Stimulated activated memory B cell treated with anti-CD40 and anti-IgM and Interleukin-4, amounts not matched to agents 10 μg/mL and 1 μg/mL and 100 μg/mL, for 72 hours (primary cell): ENCODE measurements at regions not wholly inside any gene's neighbourhood (a gene's known extent, or its start where the extent isn't known, plus 50 kb on each side); places are given as distances from the start of the nearest gene placed in this dataset.
"Not testable (repeated sequence)": the region's sequence is repeated elsewhere in the genome, so short reads cannot be mapped to it uniquely, and the experiment has no call there.

Experiments
- ATAC-seq: fragments of 150-1000 bp; cut with Tn5 transposase; 2 replicates; pipeline ENCODE4 v1.10.0; 2021
- H3K27ac Mint-ChIP-seq: one replicate; pipeline ENCODE4 v1.8.0; 2022; ENCODE audit warnings: mild to moderate bottlenecking, mixed read lengths
- H3K27me3 Mint-ChIP-seq: one replicate; pipeline ENCODE4 v1.8.0; 2022; ENCODE audit warnings: mixed read lengths
- H3K36me3 Mint-ChIP-seq: one replicate; pipeline ENCODE4 v1.8.0; 2022; ENCODE audit warnings: mixed read lengths
- H3K4me1 Mint-ChIP-seq: one replicate; pipeline ENCODE4 v1.8.0; 2022; ENCODE audit warnings: mixed read lengths
- H3K4me3 Mint-ChIP-seq: one replicate; pipeline ENCODE4 v1.8.0; 2022; ENCODE audit warnings: mild to moderate bottlenecking, moderate library complexity, mixed read lengths
- H3K9me3 Mint-ChIP-seq: one replicate; pipeline ENCODE4 v1.8.0; 2022; ENCODE audit warnings: mixed read lengths

DNA sequence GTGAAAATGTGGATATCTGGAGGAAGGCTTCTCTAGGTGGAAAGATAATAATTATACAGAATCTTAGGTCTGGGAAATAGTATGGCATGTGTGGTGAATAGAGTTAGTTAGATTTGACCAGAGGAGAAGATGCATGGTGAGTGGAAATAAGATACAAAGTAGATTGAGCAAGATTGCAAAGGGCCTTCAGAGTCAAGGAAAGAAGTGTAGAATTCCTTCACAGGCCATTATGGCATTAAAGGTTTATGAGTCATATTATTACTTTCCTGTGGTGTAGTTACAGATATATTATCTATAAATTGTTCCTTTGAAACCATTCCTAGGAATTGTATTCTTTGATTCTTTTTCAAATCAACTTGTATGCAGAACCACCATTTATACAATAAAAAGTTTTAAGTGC is 660.3 kb downstream of the SI start:
- no peak overlapping the region for H3K27ac Mint-ChIP-seq
- peaks cover 2% of the 10 kb centered on the region for H3K9me3 Mint-ChIP-seq
- H3K36me3 Mint-ChIP-seq: no peaks in the 10 kb centered on the region
- H3K4me3 Mint-ChIP-seq: no peak overlapping the region
- no peak for ATAC-seq
- no peaks in the 10 kb centered on the region for H3K27me3 Mint-ChIP-seq
- no peaks in the 10 kb centered on the region for H3K4me1 Mint-ChIP-seq

DNA sequence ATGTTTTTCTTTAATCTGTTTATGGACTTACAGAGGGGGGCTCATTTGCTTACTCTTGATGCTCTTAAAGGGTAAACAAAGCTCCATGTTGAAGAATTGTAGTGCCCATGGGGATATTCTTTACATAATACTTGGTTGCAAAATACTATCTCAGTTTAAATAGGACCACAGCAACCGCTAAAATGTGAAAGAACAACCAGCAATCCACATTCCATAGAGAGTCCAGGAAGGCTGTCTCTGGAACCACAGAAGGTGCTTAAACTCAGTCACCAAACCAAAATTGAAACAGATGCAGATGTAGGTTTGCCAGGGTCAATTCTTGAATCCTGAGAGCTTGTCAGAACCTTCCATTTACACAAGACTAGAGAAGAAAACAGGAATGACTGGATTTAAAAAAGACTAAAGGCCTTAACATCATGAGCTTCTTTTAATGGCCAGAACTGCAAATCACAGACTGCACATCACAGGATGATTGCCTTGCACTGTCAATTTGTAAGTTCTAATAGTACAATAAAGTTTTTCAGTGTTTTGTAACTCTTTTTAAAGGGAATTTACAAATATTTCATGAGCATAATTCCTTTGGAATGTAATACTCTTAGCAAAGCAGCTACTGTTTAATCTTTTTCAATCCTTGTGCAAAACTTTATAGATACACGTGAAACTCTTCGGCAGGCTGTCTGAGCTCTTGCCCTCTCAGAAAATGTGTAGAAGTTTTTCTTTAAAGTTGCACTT is 661.6 kb downstream of the SI start:
- H3K27ac Mint-ChIP-seq: no peak overlapping the region
- H3K9me3 Mint-ChIP-seq: no peaks in the 10 kb centered on the region
- H3K36me3 Mint-ChIP-seq: no peaks in the 10 kb centered on the region
- H3K4me3 Mint-ChIP-seq: no peak overlapping the region
- no peaks in the 10 kb centered on the region for H3K27me3 Mint-ChIP-seq
- H3K4me1 Mint-ChIP-seq: no peaks in the 10 kb centered on the region
- no peak for ATAC-seq

DNA sequence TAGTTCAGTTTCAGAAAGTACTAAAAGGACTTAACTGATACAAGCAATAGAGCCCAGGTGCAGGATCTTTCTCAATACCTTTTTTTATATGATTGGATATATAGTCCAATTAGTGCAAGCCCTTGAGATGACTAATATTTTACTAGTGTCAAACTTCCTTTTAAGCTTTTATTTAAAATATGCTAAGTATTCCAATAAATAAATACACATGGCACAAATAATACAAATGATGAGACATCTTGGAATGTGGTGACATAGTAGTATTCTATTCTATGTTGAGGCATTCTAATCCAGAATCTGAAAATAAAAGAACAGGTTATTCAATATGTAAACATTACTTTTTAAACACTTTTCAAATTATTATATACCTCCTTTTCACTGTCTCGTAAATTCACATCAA is 670.0 kb downstream of the SI start:
- no peaks in the 10 kb centered on the region for H3K27me3 Mint-ChIP-seq
- H3K4me3 Mint-ChIP-seq: no peak overlapping the region
- ATAC-seq: no peak
- H3K36me3 Mint-ChIP-seq: no peaks in the 10 kb centered on the region
- H3K27ac Mint-ChIP-seq: no peak overlapping the region
- peaks cover 13% of the 10 kb centered on the region for H3K9me3 Mint-ChIP-seq
- H3K4me1 Mint-ChIP-seq: no peaks in the 10 kb centered on the region

DNA sequence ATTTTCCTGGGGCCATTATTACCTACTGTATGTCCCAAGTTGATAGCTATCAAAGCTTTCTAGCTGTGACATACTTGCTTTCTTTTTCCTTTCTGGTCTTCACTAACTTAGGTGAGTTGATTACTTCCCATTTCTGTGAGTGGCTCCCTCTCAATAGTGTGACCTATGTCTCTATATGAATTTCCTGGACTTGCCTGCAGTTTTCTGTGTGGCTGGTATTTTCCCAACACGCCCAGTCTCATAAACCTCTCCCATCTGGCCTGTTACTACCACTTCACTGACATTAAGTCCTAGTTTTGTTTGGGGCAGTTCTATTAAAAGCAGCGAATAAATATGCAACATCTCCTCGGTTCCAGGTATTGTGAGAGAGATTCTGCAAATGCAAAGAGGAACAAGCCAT is 671.2 kb downstream of the SI start:
- no peaks in the 10 kb centered on the region for H3K27me3 Mint-ChIP-seq
- no peaks in the 10 kb centered on the region for H3K36me3 Mint-ChIP-seq
- no peak overlapping the region for H3K27ac Mint-ChIP-seq

DNA sequence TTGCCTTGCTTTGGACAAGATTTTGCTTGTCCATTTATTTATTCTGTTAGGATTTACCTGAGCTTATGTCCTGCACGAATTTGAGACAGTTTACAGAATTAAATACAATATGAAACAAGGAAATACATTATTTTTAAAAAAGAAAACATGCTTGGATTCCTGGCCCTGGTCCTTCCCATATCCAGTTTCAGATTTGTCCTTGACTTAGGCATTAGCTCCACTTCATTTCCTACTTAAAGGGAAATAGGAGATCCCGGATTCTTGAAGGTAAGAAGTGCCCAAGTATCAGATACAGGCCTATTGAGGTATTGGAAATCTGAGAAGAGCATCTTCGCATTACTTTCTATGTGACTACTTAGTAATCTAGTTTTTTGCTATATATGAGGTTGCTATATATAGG is 672.0 kb downstream of the SI start:
- H3K9me3 Mint-ChIP-seq: peaks cover 16% of the 10 kb centered on the region
- no peaks in the 10 kb centered on the region for H3K36me3 Mint-ChIP-seq
- ATAC-seq: no peak

More for the DNA sequence above, 671.2 kb downstream of the SI start:
- Mint-ChIP-seq H3K4me1 (no peaks in the 10 kb centered on the region), H3K4me3 (no peak overlapping the region), H3K9me3 (peaks cover 17% of the 10 kb centered on the region)
- no peak for ATAC-seq

DNA sequence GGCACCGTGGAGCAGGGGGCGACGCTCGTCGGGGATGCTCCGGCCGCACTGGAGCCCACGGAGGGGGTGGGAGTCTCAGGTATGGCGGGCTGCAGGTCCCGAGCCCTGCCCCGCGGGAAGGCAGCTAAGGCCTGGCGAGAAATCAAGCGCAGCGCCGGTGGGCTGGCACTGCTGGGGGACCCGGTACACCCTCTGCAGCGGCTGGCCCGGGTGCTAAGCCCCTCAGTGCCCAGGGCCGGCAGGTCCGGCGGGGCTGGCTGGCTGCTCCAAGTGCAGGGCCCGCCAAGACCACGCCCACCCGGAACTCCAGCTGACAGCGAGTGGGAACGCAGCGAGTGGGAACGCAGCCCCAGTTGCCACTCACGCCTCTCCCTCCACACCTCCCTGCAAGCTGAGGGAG is 676.4 kb downstream of the SI start:
- H3K4me1 Mint-ChIP-seq: no peaks in the 10 kb centered on the region
- H3K27ac Mint-ChIP-seq: no peak overlapping the region
- no peaks in the 10 kb centered on the region for H3K27me3 Mint-ChIP-seq
- no peaks in the 10 kb centered on the region for H3K36me3 Mint-ChIP-seq
- ATAC-seq: no peak
- H3K9me3 Mint-ChIP-seq: peaks cover 4% of the 10 kb centered on the region
- no peak overlapping the region for H3K4me3 Mint-ChIP-seq

More for the DNA sequence above, 672.0 kb downstream of the SI start:
- Mint-ChIP-seq H3K4me1 (no peaks in the 10 kb centered on the region), H3K27me3 (no peaks in the 10 kb centered on the region), H3K27ac (no peak overlapping the region), H3K4me3 (no peak overlapping the region)

DNA sequence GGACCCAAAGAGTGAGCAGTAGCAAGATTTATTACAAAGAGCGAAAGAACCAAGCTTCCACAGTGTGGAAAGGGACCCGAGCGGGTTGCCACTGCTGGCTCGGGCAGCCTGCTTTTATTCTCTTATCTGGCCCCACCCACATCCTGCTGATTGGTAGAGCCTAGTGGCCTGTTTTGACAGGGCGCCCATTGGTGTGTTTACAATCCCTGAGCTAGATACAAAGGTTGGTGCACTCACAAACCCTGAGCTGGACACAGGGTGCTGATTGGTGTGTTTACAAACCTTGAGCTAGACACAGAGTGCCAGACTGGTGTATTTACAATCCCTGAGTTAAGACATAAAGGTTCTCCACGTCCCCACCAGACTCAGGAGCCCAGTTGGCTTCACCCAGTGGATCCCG is 676.9 kb downstream of the SI start:
- not testable (repeated sequence) for H3K4me3 Mint-ChIP-seq, H3K27me3 Mint-ChIP-seq, H3K4me1 Mint-ChIP-seq, H3K36me3 Mint-ChIP-seq, H3K27ac Mint-ChIP-seq, H3K9me3 Mint-ChIP-seq, ATAC-seq

DNA sequence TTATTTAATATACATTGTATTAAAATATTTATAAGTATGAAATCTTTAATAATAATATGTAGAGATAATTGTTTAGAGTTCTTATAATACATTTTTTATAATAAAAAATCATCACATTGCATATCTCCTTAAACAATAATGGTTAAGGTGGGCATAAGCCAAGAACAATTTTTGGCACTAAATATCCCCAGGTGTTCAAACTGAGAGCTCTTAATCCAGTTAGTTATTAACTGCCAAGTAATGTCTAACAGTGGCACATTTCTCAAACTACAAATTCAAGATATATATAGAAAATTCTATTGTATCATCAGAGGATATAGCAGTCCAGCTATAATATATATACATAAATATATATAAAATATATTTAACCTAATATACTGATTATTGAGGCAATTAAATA is 680.8 kb downstream of the SI start:
- no peaks in the 10 kb centered on the region for H3K27me3 Mint-ChIP-seq
- ATAC-seq: no peak
- H3K36me3 Mint-ChIP-seq: no peaks in the 10 kb centered on the region
- H3K27ac Mint-ChIP-seq: no peak overlapping the region
- H3K9me3 Mint-ChIP-seq: peaks cover 2% of the 10 kb centered on the region
- H3K4me1 Mint-ChIP-seq: no peaks in the 10 kb centered on the region
- no peak overlapping the region for H3K4me3 Mint-ChIP-seq

DNA sequence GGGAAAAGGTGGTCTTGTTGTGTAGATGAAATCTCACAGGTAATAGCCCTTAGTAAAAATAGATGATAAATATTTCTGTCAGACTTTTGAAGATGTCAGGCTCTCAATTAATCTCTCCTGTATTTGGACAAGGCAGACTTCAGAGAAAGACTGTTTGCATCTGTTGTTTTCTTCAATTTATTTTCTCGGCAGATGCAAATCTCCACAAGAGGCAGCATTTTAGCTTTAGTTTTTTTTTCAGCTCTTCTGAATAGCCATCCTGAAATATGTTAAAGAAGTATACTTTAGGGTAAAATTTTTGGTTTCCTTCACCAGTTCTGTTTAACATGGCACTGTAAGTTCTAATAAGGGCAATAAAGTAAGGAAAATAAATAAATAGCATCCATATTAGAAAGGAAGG is 685.1 kb downstream of the SI start:
- no peak overlapping the region for H3K4me3 Mint-ChIP-seq
- H3K9me3 Mint-ChIP-seq: no peaks in the 10 kb centered on the region
- H3K27ac Mint-ChIP-seq: no peak overlapping the region

DNA sequence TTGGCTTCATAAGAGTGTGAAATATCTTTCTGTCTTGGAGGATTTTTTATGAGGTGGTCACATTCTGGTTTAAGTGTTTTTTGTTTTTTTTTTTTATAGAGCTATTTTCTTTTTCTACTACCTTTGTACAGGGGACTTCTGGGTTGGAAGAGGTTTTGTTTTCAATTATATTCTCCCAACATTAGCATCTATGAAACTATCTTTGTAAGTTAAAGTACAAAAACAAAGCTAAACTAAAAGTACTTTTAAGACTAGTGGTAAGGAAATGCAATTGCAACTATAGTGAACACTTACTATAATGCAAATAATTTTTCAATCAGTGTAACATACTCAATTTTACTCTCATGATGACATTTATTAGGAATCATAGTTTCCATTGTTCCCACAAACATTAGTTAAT is 688.2 kb downstream of the SI start:
- Mint-ChIP-seq H3K4me3 (no peak overlapping the region), H3K4me1 (no peaks in the 10 kb centered on the region), H3K27ac (no peak overlapping the region), H3K36me3 (no peaks in the 10 kb centered on the region), H3K27me3 (no peaks in the 10 kb centered on the region), H3K9me3 (no peaks in the 10 kb centered on the region)
- ATAC-seq: no peak

More for the DNA sequence above, 685.1 kb downstream of the SI start:
- no peaks in the 10 kb centered on the region for H3K4me1 Mint-ChIP-seq
- H3K36me3 Mint-ChIP-seq: no peaks in the 10 kb centered on the region
- H3K27me3 Mint-ChIP-seq: no peaks in the 10 kb centered on the region
- ATAC-seq: no peak

DNA sequence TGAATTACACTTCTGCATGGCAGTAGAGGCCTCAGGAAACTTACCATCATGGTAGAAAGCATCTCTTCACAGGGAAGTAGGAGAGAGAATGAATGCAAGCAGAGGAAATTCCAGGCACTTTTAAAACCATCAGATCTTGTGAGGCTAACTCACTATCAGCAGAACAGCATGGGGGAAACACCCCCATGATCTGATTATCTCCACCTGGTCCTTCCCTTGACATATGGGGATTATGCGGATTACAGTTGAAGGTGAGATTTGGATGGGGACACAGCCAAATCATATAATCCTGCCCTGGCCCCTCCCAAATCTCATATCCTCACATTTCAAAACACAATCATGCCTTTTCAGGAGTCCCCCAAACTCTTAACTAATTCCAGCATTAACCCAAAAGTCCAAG is 691.1 kb downstream of the SI start:
- H3K4me3 Mint-ChIP-seq: no peak overlapping the region
- no peaks in the 10 kb centered on the region for H3K36me3 Mint-ChIP-seq
- peaks cover 3% of the 10 kb centered on the region for H3K9me3 Mint-ChIP-seq
- no peak overlapping the region for H3K27ac Mint-ChIP-seq
- H3K27me3 Mint-ChIP-seq: no peaks in the 10 kb centered on the region
- no peak for ATAC-seq
- H3K4me1 Mint-ChIP-seq: no peaks in the 10 kb centered on the region

DNA sequence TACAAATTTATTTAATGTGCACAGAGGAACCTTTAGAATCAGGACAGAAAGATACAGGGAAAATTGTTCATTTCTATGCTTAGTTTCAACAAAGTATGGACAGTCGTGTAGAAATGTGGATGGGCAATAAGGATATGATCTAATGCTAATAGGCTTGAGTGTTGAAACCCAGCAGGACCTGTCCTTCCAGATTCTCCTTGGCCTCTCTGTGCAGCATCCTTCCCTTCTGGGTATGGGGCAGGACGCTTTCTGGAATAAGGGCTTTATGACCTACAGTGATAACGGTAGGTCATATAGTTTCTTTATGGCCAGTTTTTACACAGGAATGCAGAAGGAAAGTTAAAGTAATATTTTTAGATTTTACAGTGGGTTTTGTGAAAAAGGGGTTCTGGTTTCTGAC is 698.1 kb downstream of the SI start:
- ATAC-seq: no peak
- Mint-ChIP-seq H3K36me3 (no peaks in the 10 kb centered on the region), H3K4me1 (no peaks in the 10 kb centered on the region), H3K27ac (no peak overlapping the region), H3K9me3 (peaks cover 3% of the 10 kb centered on the region), H3K27me3 (no peaks in the 10 kb centered on the region), H3K4me3 (no peak overlapping the region)

DNA sequence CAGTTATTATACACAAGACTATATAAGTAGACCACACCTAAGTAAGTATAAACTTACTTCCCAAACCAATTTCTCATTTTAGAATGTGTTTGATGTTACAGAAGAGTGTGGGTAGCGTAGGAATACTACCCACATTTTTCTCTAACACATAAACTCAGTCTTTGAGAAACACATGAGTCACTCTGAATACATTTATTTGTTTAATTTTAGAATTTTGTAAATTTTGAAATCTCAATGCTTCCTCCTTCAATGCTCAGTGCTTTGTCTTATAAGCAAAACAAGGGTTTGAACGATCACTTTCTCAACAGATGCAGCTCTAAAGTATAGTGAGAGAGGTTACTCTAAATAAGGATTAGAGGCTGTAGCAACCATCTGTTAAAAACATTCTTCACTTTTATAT is 700.8 kb downstream of the SI start:
- no peaks in the 10 kb centered on the region for H3K9me3 Mint-ChIP-seq
- H3K36me3 Mint-ChIP-seq: no peaks in the 10 kb centered on the region
- H3K4me1 Mint-ChIP-seq: no peaks in the 10 kb centered on the region
- H3K27ac Mint-ChIP-seq: no peak overlapping the region
- no peaks in the 10 kb centered on the region for H3K27me3 Mint-ChIP-seq
- ATAC-seq: no peak
- H3K4me3 Mint-ChIP-seq: no peak overlapping the region

DNA sequence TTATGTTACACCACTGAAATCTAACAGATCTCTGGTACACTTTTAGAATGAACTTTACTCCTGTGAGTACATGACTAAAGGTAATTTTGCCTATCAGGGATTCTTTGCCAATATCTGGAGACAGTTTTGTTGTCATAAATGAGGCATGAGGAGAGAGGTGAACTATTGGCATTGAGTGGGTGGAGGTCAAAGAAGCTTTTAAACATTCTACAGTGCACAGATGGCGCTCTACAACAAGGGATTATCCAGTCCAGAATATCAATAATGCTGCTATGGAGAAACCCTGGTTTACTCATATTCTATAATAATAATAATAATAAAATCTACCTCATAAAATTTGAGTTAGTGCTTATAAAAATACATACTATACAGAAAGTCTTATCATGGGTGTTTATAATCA is 702.3 kb downstream of the SI start:
- H3K9me3 Mint-ChIP-seq: no peaks in the 10 kb centered on the region
- no peak overlapping the region for H3K27ac Mint-ChIP-seq
- H3K4me3 Mint-ChIP-seq: no peak overlapping the region
- H3K4me1 Mint-ChIP-seq: no peaks in the 10 kb centered on the region
- H3K36me3 Mint-ChIP-seq: no peaks in the 10 kb centered on the region
- H3K27me3 Mint-ChIP-seq: no peaks in the 10 kb centered on the region
- no peak for ATAC-seq

DNA sequence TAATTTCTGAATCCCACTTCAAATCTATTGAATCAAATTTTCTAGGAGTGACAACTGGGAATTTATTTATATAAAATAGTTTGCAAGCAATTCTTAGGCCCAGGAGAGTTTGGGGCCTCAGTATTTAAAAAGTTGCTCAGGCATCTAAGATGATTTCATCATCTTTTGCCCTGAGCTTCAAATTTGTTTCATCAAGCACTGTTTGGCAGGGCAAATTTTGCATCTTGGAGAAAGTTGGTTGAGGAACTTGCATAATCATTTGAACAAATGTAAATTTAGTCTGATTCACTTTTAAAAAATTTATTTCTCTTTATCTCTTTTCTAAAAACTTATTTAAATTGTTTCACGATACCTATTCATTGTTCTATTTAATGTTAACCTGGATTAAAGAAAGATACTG is 702.8 kb downstream of the SI start:
- Mint-ChIP-seq H3K27me3 (no peaks in the 10 kb centered on the region), H3K4me1 (no peaks in the 10 kb centered on the region), H3K4me3 (no peak overlapping the region), H3K27ac (no peak overlapping the region), H3K9me3 (no peaks in the 10 kb centered on the region), H3K36me3 (no peaks in the 10 kb centered on the region)
- ATAC-seq: no peak

DNA sequence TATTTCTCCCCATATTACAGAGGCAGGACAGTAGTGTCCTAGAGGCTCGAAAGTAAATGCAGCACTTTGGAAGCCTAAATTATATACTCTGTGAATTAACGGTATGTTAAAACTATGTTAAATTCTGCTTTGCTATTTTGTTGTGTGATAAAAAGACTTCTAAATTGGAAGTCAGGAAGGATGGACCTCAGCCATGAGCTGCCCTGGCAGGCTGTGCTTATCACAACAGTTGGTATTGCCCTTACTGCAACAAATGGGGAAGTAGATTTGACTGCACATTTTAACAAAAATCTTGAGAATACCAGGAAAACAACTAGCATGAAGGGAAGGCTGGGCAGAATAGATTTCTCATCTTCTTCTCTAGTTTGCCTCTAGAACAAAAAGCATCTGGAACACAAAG is 706.6 kb downstream of the SI start:
- H3K27me3 Mint-ChIP-seq: no peaks in the 10 kb centered on the region
- no peaks in the 10 kb centered on the region for H3K36me3 Mint-ChIP-seq
- no peak for ATAC-seq
- H3K4me3 Mint-ChIP-seq: no peak overlapping the region
- H3K27ac Mint-ChIP-seq: no peak overlapping the region
- no peaks in the 10 kb centered on the region for H3K4me1 Mint-ChIP-seq
- H3K9me3 Mint-ChIP-seq: no peaks in the 10 kb centered on the region

DNA sequence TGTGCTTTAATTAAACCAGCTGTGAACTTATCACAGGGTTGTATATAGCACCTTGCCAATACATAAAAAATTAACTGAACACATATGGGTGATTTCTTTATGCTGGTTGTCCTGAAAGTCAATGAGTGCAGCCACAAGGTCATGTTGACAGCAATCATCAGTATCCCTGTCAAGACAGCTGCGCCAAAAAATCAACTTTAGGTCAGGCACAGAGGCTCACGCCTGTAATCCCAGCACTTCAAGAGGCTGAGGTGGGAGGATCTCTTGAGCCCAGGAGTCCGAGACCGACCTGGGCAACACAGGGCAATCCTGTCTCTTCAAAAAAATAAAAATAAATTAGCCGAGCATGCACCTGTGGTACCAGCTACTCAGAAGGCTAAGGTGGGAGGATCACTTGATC is 707.3 kb downstream of the SI start:
- ATAC-seq: no peak
- Mint-ChIP-seq H3K36me3 (no peaks in the 10 kb centered on the region), H3K4me3 (no peak overlapping the region), H3K27me3 (no peaks in the 10 kb centered on the region), H3K9me3 (no peaks in the 10 kb centered on the region), H3K27ac (no peak overlapping the region), H3K4me1 (no peaks in the 10 kb centered on the region)
